Hepatocyte (in vitro differentiated cells): ENCODE measurements at regions not wholly inside any gene's neighbourhood (a gene's known extent, or its start where the extent isn't known, plus 50 kb on each side); places are given as distances from the start of the nearest gene placed in this dataset.

Experiments used
- CTCF ChIP-seq: fragments of 200-600 bp; sonication (generic); IDR thresholded peaks from 2 replicates; pipeline ENCODE4 v1.5.1; 2016; ENCODE audit warnings: antibody characterized with exemption, mild to moderate bottlenecking; ENCODE audit not compliant: poor library complexity
- EZH2 ChIP-seq: fragments of 200-600 bp; sonication (generic); IDR thresholded peaks from 2 replicates; pipeline ENCODE4 v1.6.1; 2016; ENCODE audit warnings: antibody characterized with exemption, mild to moderate bottlenecking, borderline replicate concordance
- EZH2phosphoT487 ChIP-seq: fragments of 200-600 bp; sonication (generic); IDR thresholded peaks from one replicate; pipeline ENCODE4 v1.6.1; 2018; ENCODE audit warnings: antibody characterized with exemption, mild to moderate bottlenecking, low read depth, moderate library complexity; ENCODE audit not compliant: unreplicated experiment, severe bottlenecking

GRCh38 chr1:69121723-69122122 is 446.0 kb upstream of the LRRC7 start:
- TF ChIP-seq EZH2phosphoT487 (no peak), EZH2 (no peak), CTCF (no peak)
